Right cardiac atrium (tissue), 5 donors: ENCODE measurements at regions not wholly inside any gene's neighbourhood (a gene's known extent, or its start where the extent isn't known, plus 50 kb on each side); places are given as distances from the start of the nearest gene placed in this dataset.
A peak's percentile ranks its signal among the peaks of the same experiment; 100 is the strongest.
"Not testable (repeated sequence)": the region's sequence is repeated elsewhere in the genome, so short reads cannot be mapped to it uniquely, and the experiment has no call there.

ENCODE experiments used
- ATAC-seq, 2 donors: fragments of 200-7000 bp; cut with Tn5 transposase; one replicate each; pipeline versions ENCODE4 v1.8.0 to v1.9.1; 2020; ENCODE audit warnings: moderate library complexity in 2 of 2, mild to moderate bottlenecking in 1 of 2
- DNase-seq, 3 donors: peaks; one replicate each; pipeline ENCODE4 v3.0.0-alpha.2; 2020
- H3K27ac ChIP-seq: one replicate; pipeline ENCODE4 v1.5.1; 2013; ENCODE audit warnings: mild to moderate bottlenecking, low read length, control low read depth, moderate library complexity
- H3K27me3 ChIP-seq: one replicate; pipeline ENCODE4 v1.6.1; 2013; ENCODE audit not compliant: control insufficient read depth, insufficient read depth
- H3K4me1 ChIP-seq: one replicate; pipeline ENCODE4 v1.6.1; 2013; ENCODE audit warnings: low read length; ENCODE audit not compliant: control insufficient read depth, insufficient read depth
- H3K4me3 ChIP-seq: one replicate; pipeline ENCODE4 v1.5.1; 2013; ENCODE audit warnings: low read length, control low read depth
- H3K9me3 ChIP-seq: one replicate; pipeline ENCODE4 v1.6.1; 2013; ENCODE audit warnings: low read length; ENCODE audit not compliant: control insufficient read depth
- WGBS: extraction: QIAGEN DNeasy Blood & Tissue Kit; methylation state at CpG from one replicate; pipeline ENCODE4 v1.1.7; 2013; 5-methylcytosine and 5-hydroxymethylcytosine counted together
- intact Hi-C, 4 donors: fragments of 100-400 bp; cut with DNase I; formaldehyde crosslinking; loops; one replicate each; pipeline versions ENCODE4 v1.11.0 to v1.14.0; 2022 to 2023
- donor health status: healthy with polysubstance abuse.
- donor health status: DM: no; HTN: yes; CAD: no.
- donor health status: DM: no; HTN: no; CAD: no.
- donor health status: DM: no; HTN: yes; CAD: no; lungs with severe emphysema.
- donor health status: DM: yes; HTN: yes; CAD: no.

GRCh38 chrX:90112365-90112764 is 190.7 kb downstream of the TGIF2LX start:
- H3K4me3 ChIP-seq, H3K27me3 ChIP-seq, H3K4me1 ChIP-seq, H3K27ac ChIP-seq, H3K9me3 ChIP-seq, intact Hi-C loops, ATAC-seq: not testable (repeated sequence)
- WGBS: 93% methylated on average over 26 of the region's 30 CpGs
- DNase-seq: peak in 1 of 3 donors; percentile 38

GRCh38 chrX:90134947-90135346 is 213.2 kb downstream of the TGIF2LX start:
- intact Hi-C loops, DNase-seq, H3K27ac ChIP-seq, ATAC-seq, H3K4me1 ChIP-seq, H3K9me3 ChIP-seq, H3K4me3 ChIP-seq, H3K27me3 ChIP-seq: not testable (repeated sequence)
- WGBS: 74% methylated on average over 1 of the region's 2 CpGs

GRCh38 chrX:90178976-90179375 is 257.3 kb downstream of the TGIF2LX start:
- H3K9me3 ChIP-seq, ATAC-seq, H3K27me3 ChIP-seq, H3K4me1 ChIP-seq, H3K4me3 ChIP-seq, DNase-seq, H3K27ac ChIP-seq, intact Hi-C loops: not testable (repeated sequence)
- WGBS: 68% methylated on average over 8 of the region's 8 CpGs

- H3K4me1 ChIP-seq, H3K4me3 ChIP-seq, H3K9me3 ChIP-seq, H3K27ac ChIP-seq, DNase-seq, H3K27me3 ChIP-seq, intact Hi-C loops, ATAC-seq: not testable (repeated sequence)
Measured at GRCh38 chrX:90189046-90189445, 267.3 kb downstream of the TGIF2LX start.

- H3K4me3 ChIP-seq, H3K4me1 ChIP-seq, H3K27me3 ChIP-seq, DNase-seq, ATAC-seq, intact Hi-C loops, H3K27ac ChIP-seq, H3K9me3 ChIP-seq: not testable (repeated sequence)
- WGBS: 72% methylated on average over 3 of the region's 3 CpGs
Measured at GRCh38 chrX:90206840-90207239, 285.1 kb downstream of the TGIF2LX start.

- H3K4me3 ChIP-seq, intact Hi-C loops, DNase-seq, H3K27me3 ChIP-seq, ATAC-seq, H3K4me1 ChIP-seq, H3K9me3 ChIP-seq, H3K27ac ChIP-seq: not testable (repeated sequence)
- WGBS: 97% methylated on average over 3 of the region's 4 CpGs
Measured at GRCh38 chrX:90222620-90223019, 300.9 kb downstream of the TGIF2LX start.

GRCh38 chrX:90271645-90272044 is 349.9 kb downstream of the TGIF2LX start:
- DNase-seq, H3K4me3 ChIP-seq, H3K27me3 ChIP-seq, H3K27ac ChIP-seq, ATAC-seq, intact Hi-C loops, H3K9me3 ChIP-seq, H3K4me1 ChIP-seq: not testable (repeated sequence)
- 49% methylated on average over 5 of the region's 5 CpGs for WGBS
